Loucy (cell line): ENCODE measurements at regions not wholly inside any gene's neighbourhood (a gene's known extent, or its start where the extent isn't known, plus 50 kb on each side); places are given as distances from the start of the nearest gene placed in this dataset.
A peak's percentile ranks its signal among the peaks of the same experiment; 100 is the strongest.

Experiments used
- H2AFZ ChIP-seq: fragments of 200-600 bp; sonication (generic); 2 replicates; pipeline ENCODE4 v1.6.0; 2016; ENCODE audit warnings: antibody characterized with exemption, mild to moderate bottlenecking, low read length, moderate library complexity
- H3F3A ChIP-seq: fragments of 200-600 bp; 2 replicates; pipeline ENCODE4 v1.6.0; 2016; ENCODE audit warnings: antibody characterized with exemption, low read depth, mild to moderate bottlenecking
- H3K27me3 ChIP-seq: fragments of 200-600 bp; sonication (generic); 2 replicates; pipeline ENCODE4 v1.6.1; 2014; ENCODE audit warnings: low read length, mild to moderate bottlenecking; ENCODE audit not compliant: insufficient read depth, poor library complexity, severe bottlenecking
- H3K36me3 ChIP-seq: fragments of 200-600 bp; sonication (generic); 2 replicates; pipeline ENCODE4 v1.6.1; 2016; ENCODE audit warnings: low read length; ENCODE audit not compliant: insufficient read depth
- H3K4me1 ChIP-seq: fragments of 200-600 bp; sonication (generic); 2 replicates; pipeline ENCODE4 v1.5.1; 2014; ENCODE audit warnings: low read length, mild to moderate bottlenecking; ENCODE audit not compliant: insufficient read depth, poor library complexity, severe bottlenecking
- H3K4me2 ChIP-seq: fragments of 200-600 bp; sonication (generic); 2 replicates; pipeline ENCODE4 v1.6.0; 2014; ENCODE audit warnings: antibody characterized with exemption, low read length, low read depth, mild to moderate bottlenecking; ENCODE audit not compliant: poor library complexity, severe bottlenecking
- H3K4me3 ChIP-seq: fragments of 200-600 bp; sonication (generic); 2 replicates; pipeline ENCODE4 v1.5.1; 2014; ENCODE audit warnings: low read length, mild to moderate bottlenecking, mixed read lengths; ENCODE audit not compliant: poor library complexity, severe bottlenecking
- H3K79me2 ChIP-seq: fragments of 200-600 bp; sonication (generic); 2 replicates; pipeline ENCODE4 v1.6.1; 2014; ENCODE audit warnings: low read length; ENCODE audit not compliant: insufficient read depth
- H3K9ac ChIP-seq: fragments of 200-600 bp; sonication (generic); 2 replicates; pipeline ENCODE4 v1.6.0; 2014; ENCODE audit warnings: mild to moderate bottlenecking, low read depth, low read length, moderate library complexity; ENCODE audit not compliant: poor library complexity, severe bottlenecking
- H3K9me2 ChIP-seq: fragments of 200-600 bp; sonication (generic); replicated peaks from 2 replicates; pipeline ENCODE4 v1.6.1; 2016; ENCODE audit warnings: low read depth, low read length, mixed read lengths
- H3K9me3 ChIP-seq: fragments of 200-600 bp; sonication (generic); 2 replicates; pipeline ENCODE4 v1.6.1; 2014; ENCODE audit warnings: mild to moderate bottlenecking, antibody characterized with exemption, low read length, low read depth; ENCODE audit not compliant: insufficient read depth
- H4K20me1 ChIP-seq: fragments of 200-600 bp; sonication (generic); 2 replicates; pipeline ENCODE4 v1.6.0; 2014; ENCODE audit warnings: antibody characterized with exemption, low read length, mild to moderate bottlenecking; ENCODE audit not compliant: insufficient read depth, poor library complexity, severe bottlenecking
- CTCF ChIP-seq: fragments of 200-600 bp; sonication (generic); conservative IDR thresholded peaks from 2 replicates; pipeline ENCODE4 v1.5.1; 2014; ENCODE audit warnings: mild to moderate bottlenecking, antibody characterized with exemption, low read length
- EZH2phosphoT487 ChIP-seq: fragments of 200-600 bp; IDR thresholded peaks from 2 replicates; pipeline ENCODE4 v1.6.1; 2018; ENCODE audit warnings: antibody characterized with exemption, mild to moderate bottlenecking, moderate library complexity, borderline replicate concordance

- Histone ChIP-seq H3K4me2 (no peak overlapping the region), H3K9me3 (no peaks in the 10 kb centered on the region), H3K4me3 (no peak overlapping the region), H3K27me3 (no peaks in the 10 kb centered on the region), H3K79me2 (no peaks in the 10 kb centered on the region), H3F3A (no peaks in the 10 kb centered on the region), H3K9me2 (no peaks in the 10 kb centered on the region), H3K4me1 (peaks cover 12% of the 10 kb centered on the region), H3K36me3 (no peaks in the 10 kb centered on the region), H4K20me1 (no peaks in the 10 kb centered on the region), H2AFZ (no peak overlapping the region), H3K9ac (no peak overlapping the region)
- TF ChIP-seq CTCF (no peak), EZH2phosphoT487 (no peak)
Measured at GRCh38 chr4:54516556-54517215, 141.1 kb upstream of the KIT start.

GRCh38 chr4:54517781-54518444 is 139.8 kb upstream of the KIT start:
- Histone ChIP-seq H3F3A (no peaks in the 10 kb centered on the region), H3K36me3 (no peaks in the 10 kb centered on the region), H3K4me2 (peak overlapping the region; percentile 0), H3K27me3 (no peaks in the 10 kb centered on the region), H3K9me2 (no peaks in the 10 kb centered on the region), H3K79me2 (no peaks in the 10 kb centered on the region), H3K9ac (no peak overlapping the region), H2AFZ (no peak overlapping the region), H3K4me1 (peaks cover 12% of the 10 kb centered on the region), H3K9me3 (no peaks in the 10 kb centered on the region), H4K20me1 (no peaks in the 10 kb centered on the region), H3K4me3 (no peak overlapping the region)
- TF ChIP-seq CTCF (no peak), EZH2phosphoT487 (no peak)

GRCh38 chr4:54525602-54526001 is 132.2 kb upstream of the KIT start:
- TF ChIP-seq EZH2phosphoT487: no peak
- no peak for TF ChIP-seq CTCF
- Histone ChIP-seq H4K20me1 (no peaks in the 10 kb centered on the region), H3F3A (no peaks in the 10 kb centered on the region), H3K4me3 (no peak overlapping the region), H3K9me2 (no peaks in the 10 kb centered on the region), H3K4me2 (no peak overlapping the region), H3K79me2 (no peaks in the 10 kb centered on the region), H3K4me1 (no peaks in the 10 kb centered on the region), H3K9ac (no peak overlapping the region), H2AFZ (no peak overlapping the region), H3K36me3 (no peaks in the 10 kb centered on the region), H3K9me3 (no peaks in the 10 kb centered on the region), H3K27me3 (no peaks in the 10 kb centered on the region)
